ENCODE measurements at regions not wholly inside any gene's neighbourhood (a gene's known extent, or its start where the extent isn't known, plus 50 kb on each side); places are given as distances from the start of the nearest gene placed in this dataset.
A peak's percentile ranks its signal among the peaks of the same experiment; 100 is the strongest.
"Not testable (repeated sequence)": the region's sequence is repeated elsewhere in the genome, so short reads cannot be mapped to it uniquely, and the experiment has no call there.

DNA sequence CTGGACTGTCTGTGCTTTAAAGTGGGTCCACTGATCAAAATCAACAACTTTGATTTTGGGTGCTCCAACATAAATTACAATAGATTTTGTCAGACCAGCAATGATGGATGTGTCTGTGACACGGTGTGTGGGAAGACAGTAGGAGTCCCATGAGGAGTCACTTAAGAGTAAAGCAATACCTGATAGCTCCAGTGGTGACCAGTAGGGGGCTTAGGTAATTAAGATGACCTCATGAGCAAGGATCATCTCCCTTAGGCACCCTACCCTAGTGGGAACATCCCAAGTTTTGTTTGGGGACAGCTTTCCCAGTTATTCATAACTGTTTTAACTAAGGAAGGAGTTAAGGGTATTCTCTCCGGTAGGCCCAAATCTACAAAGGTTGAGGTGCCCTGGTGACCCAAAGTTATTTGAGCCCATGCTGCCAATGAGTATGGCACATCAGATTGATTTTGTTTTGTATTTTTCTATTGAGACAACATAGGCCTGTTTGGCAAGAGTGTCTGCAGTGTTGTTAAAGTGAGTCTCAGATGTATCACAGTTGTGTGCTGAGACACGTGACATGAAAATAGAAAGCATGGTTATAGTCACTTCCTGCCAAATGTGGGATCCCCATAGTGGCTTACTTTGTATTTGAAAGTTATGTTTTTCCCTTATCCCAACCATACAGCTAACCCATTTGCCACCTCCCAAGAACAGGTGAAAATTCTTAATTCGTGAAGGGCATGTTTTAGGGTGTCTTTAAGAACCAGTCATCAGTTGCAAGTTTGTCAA is 1337.6 kb upstream of the SLC39A10 start:
- no peak overlapping the region for H3K27ac ChIP-seq (ENCODE audit: low read length)
- DNase-seq, result peak; percentile 50
- H3K4me2 ChIP-seq (ENCODE audit: low read depth, low read length, poor library complexity, severe bottlenecking), result no peak overlapping the region
- H3K9me2 ChIP-seq (replicated peaks; ENCODE audit: insufficient read depth, low read length), result no peaks in the 10 kb centered on the region
- no peaks in the 10 kb centered on the region for H3K79me2 ChIP-seq (ENCODE audit: low read length)
- no peaks in the 10 kb centered on the region for H4K20me1 ChIP-seq (ENCODE audit: insufficient read depth, low read depth, low read length)
- no peaks in the 10 kb centered on the region for H3K36me3 ChIP-seq (ENCODE audit: insufficient read depth, low read length)
- H3K4me1 ChIP-seq (ENCODE audit: low read length), result no peaks in the 10 kb centered on the region
- no peak overlapping the region for H3K4me3 ChIP-seq (ENCODE audit: low read length)
- no peak overlapping the region for H3K9ac ChIP-seq (ENCODE audit: low read length)
- H3K9me3 ChIP-seq (ENCODE audit: low read length), result peaks cover 47% of the 10 kb centered on the region
- H2AFZ ChIP-seq (ENCODE audit: low read length), result no peak overlapping the region
- no peaks in the 10 kb centered on the region for H3K27me3 ChIP-seq (ENCODE audit: low read length)

DNA sequence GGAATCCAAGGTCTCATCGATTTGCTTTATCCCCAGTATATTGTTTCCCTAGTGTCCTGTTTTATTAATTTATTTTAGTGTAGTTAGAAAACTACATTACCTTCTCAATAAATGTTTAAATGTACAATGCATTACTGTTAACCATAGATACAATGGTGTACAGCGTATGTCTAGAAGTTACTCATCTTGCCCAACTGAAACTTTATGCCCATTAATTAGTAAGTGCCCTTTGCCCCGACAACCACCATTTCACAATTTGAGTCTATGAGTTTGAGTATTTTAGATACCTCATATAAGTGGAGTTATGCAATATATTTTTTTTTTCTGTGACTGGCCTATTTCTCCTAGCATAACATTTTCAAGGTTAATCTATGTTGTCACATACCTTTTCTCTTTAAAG is 1343.0 kb upstream of the SLC39A10 start:
- H3K36me3 ChIP-seq (ENCODE audit: insufficient read depth, low read length), result no peaks in the 10 kb centered on the region
- H3K9me2 ChIP-seq (replicated peaks; ENCODE audit: insufficient read depth, low read length), result no peaks in the 10 kb centered on the region
- no peaks in the 10 kb centered on the region for H3K27me3 ChIP-seq (ENCODE audit: low read length)
- H3K4me3 ChIP-seq (ENCODE audit: low read length), result no peak overlapping the region
- no peak for DNase-seq
- H3K9me3 ChIP-seq (ENCODE audit: low read length), result peaks cover 48% of the 10 kb centered on the region
- H2AFZ ChIP-seq (ENCODE audit: low read length), result no peak overlapping the region
- no peak overlapping the region for H3K4me2 ChIP-seq (ENCODE audit: low read depth, low read length, poor library complexity, severe bottlenecking)
- no peak overlapping the region for H3K9ac ChIP-seq (ENCODE audit: low read length)
- no peaks in the 10 kb centered on the region for H4K20me1 ChIP-seq (ENCODE audit: insufficient read depth, low read depth, low read length)
- no peaks in the 10 kb centered on the region for H3K4me1 ChIP-seq (ENCODE audit: low read length)
- H3K27ac ChIP-seq (ENCODE audit: low read length), result no peak overlapping the region
- no peaks in the 10 kb centered on the region for H3K79me2 ChIP-seq (ENCODE audit: low read length)

- Histone ChIP-seq H3K9me3 (ENCODE audit: low read length) (peaks cover 14% of the 10 kb centered on the region), H3K9ac (ENCODE audit: low read length) (no peak overlapping the region), H3K4me1 (ENCODE audit: low read length) (no peaks in the 10 kb centered on the region), H3K4me2 (ENCODE audit: low read depth, low read length, poor library complexity, severe bottlenecking) (no peak overlapping the region), H3K27ac (ENCODE audit: low read length) (no peak overlapping the region), H4K20me1 (ENCODE audit: insufficient read depth, low read depth, low read length) (no peaks in the 10 kb centered on the region), H3K9me2 (replicated peaks; ENCODE audit: insufficient read depth, low read length) (no peaks in the 10 kb centered on the region), H3K4me3 (ENCODE audit: low read length) (no peak overlapping the region), H2AFZ (ENCODE audit: low read length) (no peak overlapping the region), H3K36me3 (ENCODE audit: insufficient read depth, low read length) (no peaks in the 10 kb centered on the region), H3K27me3 (ENCODE audit: low read length) (no peaks in the 10 kb centered on the region), H3K79me2 (ENCODE audit: low read length) (no peaks in the 10 kb centered on the region)
- no peak for DNase-seq
These were observed 1352.8 kb upstream of the SLC39A10 start for GRCh38 chr2:194304191-194304590.

DNA sequence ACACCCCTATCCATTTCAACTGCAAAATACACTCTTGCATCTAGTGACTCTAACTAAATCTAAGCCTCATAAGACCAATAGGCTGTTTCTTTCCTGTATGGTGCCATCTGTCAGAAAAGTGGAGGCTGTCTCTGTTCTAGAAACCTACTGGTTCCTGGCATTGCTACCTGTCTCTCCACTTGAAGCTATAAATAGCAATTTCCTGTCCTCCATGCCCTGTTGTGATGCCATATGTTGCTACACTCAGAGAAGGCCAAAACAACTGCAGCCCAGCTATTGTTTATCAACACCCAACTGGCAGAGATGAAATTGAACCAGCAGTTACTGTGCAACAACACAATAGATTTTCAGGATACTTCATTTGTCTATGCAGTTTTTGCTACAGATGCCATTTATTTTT is 1355.1 kb upstream of the SLC39A10 start:
- H4K20me1 ChIP-seq (ENCODE audit: insufficient read depth, low read depth, low read length), result no peaks in the 10 kb centered on the region
- DNase-seq, result no peak
- H3K4me1 ChIP-seq (ENCODE audit: low read length), result no peaks in the 10 kb centered on the region
- no peak overlapping the region for H2AFZ ChIP-seq (ENCODE audit: low read length)
- peaks cover 10% of the 10 kb centered on the region for H3K9me3 ChIP-seq (ENCODE audit: low read length)
- no peak overlapping the region for H3K4me3 ChIP-seq (ENCODE audit: low read length)
- no peak overlapping the region for H3K4me2 ChIP-seq (ENCODE audit: low read depth, low read length, poor library complexity, severe bottlenecking)
- no peak overlapping the region for H3K9ac ChIP-seq (ENCODE audit: low read length)
- no peaks in the 10 kb centered on the region for H3K27me3 ChIP-seq (ENCODE audit: low read length)
- H3K36me3 ChIP-seq (ENCODE audit: insufficient read depth, low read length), result no peaks in the 10 kb centered on the region
- H3K9me2 ChIP-seq (replicated peaks; ENCODE audit: insufficient read depth, low read length), result no peaks in the 10 kb centered on the region
- H3K79me2 ChIP-seq (ENCODE audit: low read length), result no peaks in the 10 kb centered on the region
- H3K27ac ChIP-seq (ENCODE audit: low read length), result no peak overlapping the region

GRCh38 chr2:194294156-194294555 is 1362.9 kb upstream of the SLC39A10 start:
- H3K4me1 ChIP-seq (ENCODE audit: low read length), result no peaks in the 10 kb centered on the region
- H3K4me3 ChIP-seq (ENCODE audit: low read length), result no peak overlapping the region
- no peaks in the 10 kb centered on the region for H3K9me2 ChIP-seq (replicated peaks; ENCODE audit: insufficient read depth, low read length)
- no peak for DNase-seq
- H3K4me2 ChIP-seq (ENCODE audit: low read depth, low read length, poor library complexity, severe bottlenecking), result no peak overlapping the region
- H3K27ac ChIP-seq (ENCODE audit: low read length), result no peak overlapping the region
- H2AFZ ChIP-seq (ENCODE audit: low read length), result no peak overlapping the region
- peaks cover 4% of the 10 kb centered on the region; the same call in 1 of the 2 replicates for H3K9me3 ChIP-seq (ENCODE audit: low read length)
- no peaks in the 10 kb centered on the region for H3K36me3 ChIP-seq (ENCODE audit: insufficient read depth, low read length)
- H4K20me1 ChIP-seq (ENCODE audit: insufficient read depth, low read depth, low read length), result no peaks in the 10 kb centered on the region
- H3K9ac ChIP-seq (ENCODE audit: low read length), result no peak overlapping the region
- H3K79me2 ChIP-seq (ENCODE audit: low read length), result no peaks in the 10 kb centered on the region
- no peaks in the 10 kb centered on the region for H3K27me3 ChIP-seq (ENCODE audit: low read length)

- Histone ChIP-seq H3K79me2 (ENCODE audit: low read length) (no peaks in the 10 kb centered on the region), H2AFZ (ENCODE audit: low read length) (no peak overlapping the region)
These were observed 1365.9 kb upstream of the SLC39A10 start for GRCh38 chr2:194291104-194291503.

DNA sequence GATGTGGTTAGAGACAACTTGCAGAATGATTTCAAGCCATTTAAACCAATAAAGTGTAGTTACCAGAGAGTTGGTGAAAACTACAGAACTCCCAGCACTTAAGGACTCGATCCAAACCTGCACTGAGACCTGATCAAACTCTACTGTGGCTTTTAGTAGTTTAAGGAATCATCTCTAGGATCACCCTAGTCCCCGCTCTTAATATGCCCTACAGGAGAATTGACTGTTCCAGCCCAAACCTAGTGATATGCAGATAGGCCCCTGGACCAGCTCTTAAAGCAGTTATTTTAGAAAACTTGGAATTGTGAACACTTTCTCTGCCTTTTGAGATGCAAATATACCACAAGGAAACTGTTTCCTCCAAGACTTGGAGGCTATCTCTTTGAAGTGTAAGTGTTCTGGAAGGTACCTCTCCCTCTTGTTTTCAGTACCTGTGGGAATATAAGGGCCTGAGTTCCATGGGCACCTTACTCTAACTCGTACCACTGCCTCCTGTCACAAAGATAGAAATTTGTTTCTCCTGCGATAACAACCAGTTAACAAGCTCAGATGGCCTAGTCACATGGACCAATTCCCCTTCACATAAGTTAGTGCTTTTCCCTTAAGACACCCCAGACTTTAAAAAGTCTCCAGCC is 1367.2 kb upstream of the SLC39A10 start:
- Histone ChIP-seq H3K27ac (ENCODE audit: low read length) (no peak overlapping the region), H3K9ac (ENCODE audit: low read length) (no peak overlapping the region), H3K79me2 (ENCODE audit: low read length) (no peaks in the 10 kb centered on the region), H3K9me3 (ENCODE audit: low read length) (peaks cover 22% of the 10 kb centered on the region), H2AFZ (ENCODE audit: low read length) (no peak overlapping the region), H3K4me1 (ENCODE audit: low read length) (no peaks in the 10 kb centered on the region), H4K20me1 (ENCODE audit: insufficient read depth, low read depth, low read length) (no peaks in the 10 kb centered on the region), H3K36me3 (ENCODE audit: insufficient read depth, low read length) (no peaks in the 10 kb centered on the region), H3K27me3 (ENCODE audit: low read length) (no peaks in the 10 kb centered on the region), H3K4me3 (ENCODE audit: low read length) (no peak overlapping the region), H3K9me2 (replicated peaks; ENCODE audit: insufficient read depth, low read length) (no peaks in the 10 kb centered on the region), H3K4me2 (ENCODE audit: low read depth, low read length, poor library complexity, severe bottlenecking) (no peak overlapping the region)
- no peak for DNase-seq

More at GRCh38 chr2:194291104-194291503, 1365.9 kb upstream of the SLC39A10 start:
- Histone ChIP-seq H3K27ac (ENCODE audit: low read length) (no peak overlapping the region), H3K4me1 (ENCODE audit: low read length) (no peaks in the 10 kb centered on the region), H4K20me1 (ENCODE audit: insufficient read depth, low read depth, low read length) (no peaks in the 10 kb centered on the region), H3K27me3 (ENCODE audit: low read length) (no peaks in the 10 kb centered on the region), H3K4me2 (ENCODE audit: low read depth, low read length, poor library complexity, severe bottlenecking) (no peak overlapping the region), H3K4me3 (ENCODE audit: low read length) (no peak overlapping the region), H3K9me2 (replicated peaks; ENCODE audit: insufficient read depth, low read length) (no peaks in the 10 kb centered on the region), H3K9me3 (ENCODE audit: low read length) (peaks cover 12% of the 10 kb centered on the region), H3K36me3 (ENCODE audit: insufficient read depth, low read length) (no peaks in the 10 kb centered on the region), H3K9ac (ENCODE audit: low read length) (no peak overlapping the region)
- no peak for DNase-seq

DNA sequence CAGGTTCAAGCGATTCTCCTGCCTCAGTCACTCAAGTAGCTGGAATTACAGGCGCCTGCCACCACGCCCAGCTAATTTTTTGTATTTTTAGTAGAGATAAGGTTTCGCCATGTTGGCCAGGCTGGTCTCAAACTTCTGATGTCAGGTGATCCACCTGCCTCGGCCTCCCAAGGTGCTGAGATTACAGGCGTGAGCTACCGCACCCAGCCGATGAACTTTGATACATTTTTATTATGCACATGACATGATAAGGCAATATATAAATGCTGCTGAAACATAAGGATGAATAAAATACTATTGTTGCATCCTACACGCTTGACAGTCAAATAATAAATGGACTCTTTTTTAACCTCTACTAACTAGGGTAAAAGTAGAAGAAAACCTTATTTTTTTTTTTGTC is 1380.4 kb upstream of the SLC39A10 start:
- not testable (repeated sequence) for H3K9me2 ChIP-seq (replicated peaks; ENCODE audit: insufficient read depth, low read length); H3K36me3 ChIP-seq (ENCODE audit: insufficient read depth, low read length); H3K27me3 ChIP-seq (ENCODE audit: low read length); DNase-seq; H3K4me1 ChIP-seq (ENCODE audit: low read length); H3K4me3 ChIP-seq (ENCODE audit: low read length); H3K4me2 ChIP-seq (ENCODE audit: low read depth, low read length, poor library complexity, severe bottlenecking); H3K27ac ChIP-seq (ENCODE audit: low read length); H3K9ac ChIP-seq (ENCODE audit: low read length); H4K20me1 ChIP-seq (ENCODE audit: insufficient read depth, low read depth, low read length); H2AFZ ChIP-seq (ENCODE audit: low read length); H3K79me2 ChIP-seq (ENCODE audit: low read length)
- peaks cover 25% of the 10 kb centered on the region for H3K9me3 ChIP-seq (ENCODE audit: low read length)

All from Karpas-422 (cell line).